PC-3 (cell line): ENCODE measurements at regions not wholly inside any gene's neighbourhood (a gene's known extent, or its start where the extent isn't known, plus 50 kb on each side); places are given as distances from the start of the nearest gene placed in this dataset.

ENCODE experiments used
- CTCF ChIP-seq: fragments of 300-600 bp; sonication (generic); conservative IDR thresholded peaks from 2 replicates; pipeline ENCODE4 v1.5.1; 2017; ENCODE audit warnings: antibody characterized with exemption, low read depth, mild to moderate bottlenecking, low read length
- EZH2 ChIP-seq: fragments of 300-600 bp; sonication (generic); IDR thresholded peaks from one replicate; pipeline ENCODE4 v1.6.1; 2017; ENCODE audit warnings: antibody characterized with exemption, mild to moderate bottlenecking, low read length; ENCODE audit not compliant: unreplicated experiment
- EZH2phosphoT487 ChIP-seq: fragments of 300-600 bp; sonication (generic); IDR thresholded peaks from 2 replicates; pipeline ENCODE4 v1.6.1; 2018; ENCODE audit warnings: mild to moderate bottlenecking, antibody characterized with exemption, low read length, borderline replicate concordance

GRCh38 chr3:175969456-175969855 lies 1110.3 kb downstream of the NAALADL2 start:
- no peak for TF ChIP-seq EZH2
- TF ChIP-seq CTCF = no peak
- TF ChIP-seq EZH2phosphoT487 = no peak
